ENCODE measurements at regions not wholly inside any gene's neighbourhood (a gene's known extent, or its start where the extent isn't known, plus 50 kb on each side); places are given as distances from the start of the nearest gene placed in this dataset.

- TF ChIP-seq CTCF (conservative IDR thresholded peaks at IDR 0.05) = no peak
- peak overlapping the region; percentile 98 for H3K27ac ChIP-seq
These were observed 77.2 kb upstream of the BCOR start for GRCh38 chrX:40174854-40175510.

DNA sequence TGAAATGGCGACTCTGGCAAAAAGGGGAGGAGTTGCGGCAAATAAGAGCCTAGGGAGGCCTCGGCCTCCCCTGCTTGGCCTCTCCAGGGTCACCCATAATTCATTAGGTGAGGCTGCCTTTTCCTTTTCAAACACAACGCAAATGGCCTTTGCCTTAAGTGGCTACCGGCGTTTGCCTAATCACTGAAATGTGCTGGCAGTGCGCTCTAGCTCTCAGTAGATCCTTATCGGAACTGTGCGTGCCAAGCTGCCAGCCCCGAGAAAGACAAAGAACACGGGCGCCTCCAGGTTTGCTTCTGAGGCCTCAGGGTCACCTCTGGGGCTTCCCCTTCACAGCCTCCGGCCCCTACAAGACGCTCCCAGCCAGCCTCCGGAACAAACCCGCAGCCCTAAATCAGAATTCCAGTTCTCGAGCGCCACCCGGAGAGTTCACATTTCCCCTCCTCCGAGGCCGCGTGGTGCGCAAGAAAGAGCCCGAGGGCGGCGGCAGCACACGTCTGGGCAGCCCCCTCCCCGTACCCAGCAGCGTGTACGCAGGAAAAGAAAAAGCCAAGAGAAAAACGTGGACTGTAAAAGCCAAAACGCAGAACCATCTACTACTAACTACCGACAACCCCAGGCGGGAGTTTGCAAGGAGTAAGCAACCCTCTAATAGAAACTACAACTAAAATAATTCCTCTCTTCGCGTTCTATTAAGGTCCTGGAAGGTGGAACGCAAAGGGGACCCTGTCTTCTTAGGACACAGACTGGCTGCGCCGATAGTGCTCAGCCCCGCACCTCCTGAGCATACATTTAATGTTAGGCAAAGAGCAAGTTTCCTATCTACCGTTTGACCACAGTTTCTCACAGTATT lies 76.5 kb upstream of the BCOR start:
- TF ChIP-seq CTCF (conservative IDR thresholded peaks at IDR 0.05) = no peak
- peak overlapping the region; percentile 98 for H3K27ac ChIP-seq

DNA sequence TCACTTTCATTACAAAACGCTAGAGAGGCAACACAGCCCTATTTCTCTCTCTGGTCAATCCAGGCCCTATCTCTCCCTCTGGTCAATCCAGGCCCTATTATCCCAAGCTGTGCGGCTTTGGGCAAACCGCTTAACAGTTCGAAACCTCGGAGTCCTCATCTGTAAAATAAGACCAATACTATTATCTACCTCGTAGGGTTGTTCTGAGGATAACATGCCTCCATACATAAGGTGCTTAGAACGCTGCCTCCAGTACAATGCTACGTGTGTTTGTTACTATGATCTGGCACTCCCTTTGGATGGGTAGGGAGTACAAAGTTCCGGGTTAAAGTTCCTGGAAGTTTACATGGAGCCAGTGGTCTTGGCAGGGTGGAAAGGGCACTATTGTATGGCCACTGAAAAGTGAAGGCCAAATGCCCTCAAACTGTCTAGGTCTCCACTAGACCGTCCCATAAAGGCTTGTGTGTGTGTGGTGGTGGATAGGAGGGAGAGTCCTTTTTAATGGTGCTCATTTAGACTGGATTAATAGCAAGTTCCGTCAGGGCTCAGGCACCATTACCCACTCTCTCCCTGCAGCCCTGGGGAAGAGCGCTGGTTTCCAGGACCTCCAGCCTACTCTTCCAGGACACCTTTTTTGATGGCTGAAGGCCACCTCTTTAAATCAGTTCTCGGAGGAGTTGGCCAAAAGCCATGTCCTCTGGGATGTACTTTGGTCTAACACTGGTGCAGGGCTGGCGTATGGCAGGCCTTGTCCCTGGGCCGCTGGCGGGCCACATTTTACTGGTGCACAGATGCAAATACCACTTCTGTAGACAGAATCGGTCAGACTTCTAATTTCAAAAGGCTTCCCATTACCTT lies 75.6 kb upstream of the BCOR start:
- peak overlapping the region; percentile 98 for H3K27ac ChIP-seq
- TF ChIP-seq CTCF (conservative IDR thresholded peaks at IDR 0.05) = no peak

GRCh38 chrX:40172401-40173142 lies 74.8 kb upstream of the BCOR start:
- no peak for TF ChIP-seq CTCF (conservative IDR thresholded peaks at IDR 0.05)
- H3K27ac ChIP-seq = peak overlapping the region; percentile 98

DNA sequence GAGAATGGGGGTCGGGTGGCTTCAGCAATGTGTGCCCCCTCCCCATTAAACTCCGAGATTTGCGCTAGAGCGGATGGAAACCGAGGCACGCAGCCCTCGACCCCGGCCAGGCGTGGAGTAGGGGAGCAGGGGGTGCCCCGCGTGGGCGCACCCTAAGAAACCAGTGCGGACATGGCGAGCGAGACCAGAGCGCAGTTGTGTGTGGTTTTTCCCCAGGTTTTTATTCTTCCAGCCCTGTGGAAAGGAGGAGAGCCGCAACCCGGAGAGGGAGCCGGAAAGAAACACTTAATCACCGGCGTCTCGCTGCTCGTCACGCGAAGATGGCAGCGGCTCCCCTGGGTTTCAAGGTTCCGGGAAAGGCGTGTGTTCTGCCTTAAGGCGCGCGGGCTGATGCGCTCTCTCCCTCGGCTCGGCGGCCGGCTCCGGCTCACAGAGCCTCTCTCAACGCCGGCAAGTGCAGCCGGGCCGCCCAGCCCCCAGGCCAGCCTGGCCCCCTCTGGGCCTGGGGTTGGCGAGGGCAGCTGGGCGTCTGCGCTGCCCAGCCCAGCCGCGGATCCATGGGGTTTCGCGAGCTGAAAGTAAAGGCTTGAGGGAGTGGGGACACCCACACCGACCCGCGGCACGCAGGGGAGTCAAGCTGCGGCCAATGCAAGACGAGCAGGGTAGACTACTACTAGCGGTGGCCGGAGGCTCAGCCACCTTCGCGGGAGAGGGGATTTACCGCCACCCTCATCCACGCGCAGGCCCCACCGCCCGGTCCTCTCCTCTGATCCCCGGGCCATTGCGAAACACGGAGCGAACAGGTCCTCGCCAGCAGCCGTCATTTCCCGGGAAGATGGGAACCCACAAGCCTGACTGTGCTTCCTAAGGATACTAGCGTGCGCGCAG lies 74.0 kb upstream of the BCOR start:
- H3K27ac ChIP-seq = peak overlapping the region; percentile 98
- no peak for TF ChIP-seq CTCF (conservative IDR thresholded peaks at IDR 0.05)

DNA sequence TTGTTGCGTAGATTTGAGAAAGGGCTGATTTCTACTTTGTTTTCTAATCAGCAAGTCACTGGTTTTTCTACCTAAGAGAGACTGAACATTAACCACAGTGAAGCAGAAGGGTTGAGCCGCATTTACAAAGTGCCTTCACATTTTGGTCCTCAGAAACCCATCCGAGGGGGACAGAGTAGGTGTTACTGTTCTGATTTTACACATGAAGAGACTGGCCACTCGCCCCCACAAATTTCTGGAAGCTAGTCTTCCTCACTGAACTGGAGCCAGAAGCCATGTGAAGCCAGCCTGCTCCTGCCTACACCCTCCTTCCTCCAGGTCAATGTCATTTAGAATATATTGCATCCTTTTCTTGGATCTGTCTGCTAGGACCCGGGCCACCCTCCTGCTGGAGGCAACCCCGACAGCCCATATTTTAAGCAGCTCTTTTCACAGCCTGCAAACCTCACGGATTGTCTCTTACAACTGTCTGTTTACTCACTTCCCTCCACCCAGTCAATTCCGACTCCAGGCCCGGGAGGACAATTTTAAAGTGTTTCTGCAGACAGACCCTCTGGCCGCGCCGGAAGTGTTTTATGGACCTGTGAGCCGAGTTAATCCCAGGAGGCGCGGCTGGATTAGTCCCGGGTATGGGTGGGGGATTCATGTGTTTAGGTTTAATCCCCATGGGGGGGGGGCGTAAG lies 73.2 kb upstream of the BCOR start:
- TF ChIP-seq CTCF (conservative IDR thresholded peaks at IDR 0.05) = no peak
- peak overlapping the region; percentile 98 for H3K27ac ChIP-seq

Data from VCaP (cell line).